Activated naive CD4-positive, alpha-beta T cell treated with anti-CD3 and anti-CD28 coated beads, Interleukin-2, amount 10 ng/mL, durations not matched to agents 7 days and 5 days (primary cell): ENCODE measurements at regions not wholly inside any gene's neighbourhood (a gene's known extent, or its start where the extent isn't known, plus 50 kb on each side); places are given as distances from the start of the nearest gene placed in this dataset.
"Not testable (repeated sequence)": the region's sequence is repeated elsewhere in the genome, so short reads cannot be mapped to it uniquely, and the experiment has no call there.

Experiments
- CTCF ChIA-PET: fragments of 350-600 bp; sonication (Branson Sonifier 250); formaldehyde crosslinking; loops from one replicate; lab custom pipeline; 2021; ENCODE audit warnings: antibody characterized with exemption; lab: Charles Lee
- DNase-seq: peaks from one replicate; pipeline ENCODE4 v3.0.0-alpha.2; 2020
- H3K27ac Mint-ChIP-seq: one replicate; pipeline ENCODE4 v1.8.0; 2021; ENCODE audit warnings: mild to moderate bottlenecking, moderate library complexity, mixed read lengths
- H3K27me3 Mint-ChIP-seq: one replicate; pipeline ENCODE4 v1.8.0; 2021; ENCODE audit warnings: mild to moderate bottlenecking, mixed read lengths
- H3K36me3 Mint-ChIP-seq: one replicate; pipeline ENCODE4 v1.8.0; 2021; ENCODE audit warnings: mixed read lengths
- H3K4me1 Mint-ChIP-seq: one replicate; pipeline ENCODE4 v1.8.0; 2021; ENCODE audit warnings: mixed read lengths
- H3K4me3 Mint-ChIP-seq: one replicate; pipeline ENCODE4 v1.8.0; 2021; ENCODE audit warnings: mild to moderate bottlenecking, moderate library complexity, mixed read lengths
- H3K9me3 Mint-ChIP-seq: one replicate; pipeline ENCODE4 v1.8.0; 2021; ENCODE audit warnings: mixed read lengths

- H3K4me3 Mint-ChIP-seq: no peak overlapping the region
- H3K9me3 Mint-ChIP-seq: no peaks in the 10 kb centered on the region
- CTCF ChIA-PET: no interaction called here
- H3K4me1 Mint-ChIP-seq: no peaks in the 10 kb centered on the region
- no peaks in the 10 kb centered on the region for H3K36me3 Mint-ChIP-seq
- DNase-seq: no peak
- no peaks in the 10 kb centered on the region for H3K27me3 Mint-ChIP-seq
- H3K27ac Mint-ChIP-seq: no peak overlapping the region
These were observed 859.3 kb upstream of the AADAT start for GRCh38 chr4:170949084-170949483.

- CTCF ChIA-PET: no interaction called here
These were observed 850.4 kb upstream of the AADAT start for GRCh38 chr4:170940043-170940724.

GRCh38 chr4:170938588-170938987, 848.8 kb upstream of the AADAT start:
- no peak overlapping the region for H3K4me3 Mint-ChIP-seq
- H3K27me3 Mint-ChIP-seq: no peaks in the 10 kb centered on the region
- H3K4me1 Mint-ChIP-seq: no peaks in the 10 kb centered on the region
- no peak overlapping the region for H3K27ac Mint-ChIP-seq
- CTCF ChIA-PET: no interaction called here
- no peaks in the 10 kb centered on the region for H3K36me3 Mint-ChIP-seq
- H3K9me3 Mint-ChIP-seq: peaks cover 19% of the 10 kb centered on the region
- DNase-seq: no peak

More at GRCh38 chr4:170940043-170940724, 850.4 kb upstream of the AADAT start:
- H3K4me1 Mint-ChIP-seq: no peaks in the 10 kb centered on the region
- H3K9me3 Mint-ChIP-seq: peaks cover 19% of the 10 kb centered on the region
- H3K27ac Mint-ChIP-seq: no peak overlapping the region
- DNase-seq: no peak
- H3K27me3 Mint-ChIP-seq: no peaks in the 10 kb centered on the region
- no peaks in the 10 kb centered on the region for H3K36me3 Mint-ChIP-seq
- H3K4me3 Mint-ChIP-seq: no peak overlapping the region

- H3K4me1 Mint-ChIP-seq: no peaks in the 10 kb centered on the region
- CTCF ChIA-PET: no interaction called here
- H3K27ac Mint-ChIP-seq: no peak overlapping the region
- no peaks in the 10 kb centered on the region for H3K27me3 Mint-ChIP-seq
- no peaks in the 10 kb centered on the region for H3K9me3 Mint-ChIP-seq
- no peak for DNase-seq
- H3K4me3 Mint-ChIP-seq: no peak overlapping the region
- no peaks in the 10 kb centered on the region for H3K36me3 Mint-ChIP-seq
These were observed 841.6 kb upstream of the AADAT start for GRCh38 chr4:170931321-170931720.

GRCh38 chr4:170888660-170889059, 798.9 kb upstream of the AADAT start:
- Mint-ChIP-seq H3K27ac (no peak overlapping the region), H3K27me3 (no peaks in the 10 kb centered on the region), H3K4me1 (no peaks in the 10 kb centered on the region), H3K9me3 (no peaks in the 10 kb centered on the region), H3K36me3 (no peaks in the 10 kb centered on the region), H3K4me3 (no peak overlapping the region)
- CTCF ChIA-PET: no interaction called here
- DNase-seq: no peak

GRCh38 chr4:170887396-170887795, 797.6 kb upstream of the AADAT start:
- no peaks in the 10 kb centered on the region for H3K27me3 Mint-ChIP-seq
- H3K36me3 Mint-ChIP-seq: no peaks in the 10 kb centered on the region
- CTCF ChIA-PET: no interaction called here
- no peaks in the 10 kb centered on the region for H3K9me3 Mint-ChIP-seq
- no peaks in the 10 kb centered on the region for H3K4me1 Mint-ChIP-seq
- H3K27ac Mint-ChIP-seq: no peak overlapping the region
- H3K4me3 Mint-ChIP-seq: no peak overlapping the region
- DNase-seq: no peak

GRCh38 chr4:170884969-170885570, 795.3 kb upstream of the AADAT start:
- H3K27me3 Mint-ChIP-seq: no peaks in the 10 kb centered on the region
- H3K36me3 Mint-ChIP-seq: no peaks in the 10 kb centered on the region
- CTCF ChIA-PET: no interaction called here
- DNase-seq: no peak
- no peak overlapping the region for H3K27ac Mint-ChIP-seq
- H3K9me3 Mint-ChIP-seq: peaks cover 5% of the 10 kb centered on the region
- H3K4me1 Mint-ChIP-seq: no peaks in the 10 kb centered on the region
- no peak overlapping the region for H3K4me3 Mint-ChIP-seq

GRCh38 chr4:170881646-170882045, 791.9 kb upstream of the AADAT start:
- H3K4me3 Mint-ChIP-seq, H3K27me3 Mint-ChIP-seq, H3K27ac Mint-ChIP-seq, DNase-seq, H3K4me1 Mint-ChIP-seq, CTCF ChIA-PET, H3K36me3 Mint-ChIP-seq, H3K9me3 Mint-ChIP-seq: not testable (repeated sequence)

- H3K27ac Mint-ChIP-seq: no peak overlapping the region
- no peak overlapping the region for H3K4me3 Mint-ChIP-seq
- DNase-seq: no peak
- no peaks in the 10 kb centered on the region for H3K27me3 Mint-ChIP-seq
- H3K36me3 Mint-ChIP-seq: no peaks in the 10 kb centered on the region
- CTCF ChIA-PET: no interaction called here
- no peaks in the 10 kb centered on the region for H3K9me3 Mint-ChIP-seq
- H3K4me1 Mint-ChIP-seq: no peaks in the 10 kb centered on the region
These were observed 786.1 kb upstream of the AADAT start for GRCh38 chr4:170875868-170876267.

GRCh38 chr4:170872794-170873193, 783.0 kb upstream of the AADAT start:
- Mint-ChIP-seq H3K27ac (no peak overlapping the region), H3K4me3 (no peak overlapping the region), H3K27me3 (no peaks in the 10 kb centered on the region), H3K36me3 (no peaks in the 10 kb centered on the region), H3K9me3 (no peaks in the 10 kb centered on the region), H3K4me1 (no peaks in the 10 kb centered on the region)
- no peak for DNase-seq
- CTCF ChIA-PET: no interaction called here

- no peaks in the 10 kb centered on the region for H3K4me1 Mint-ChIP-seq
- no peak overlapping the region for H3K27ac Mint-ChIP-seq
- no peaks in the 10 kb centered on the region for H3K36me3 Mint-ChIP-seq
- H3K27me3 Mint-ChIP-seq: no peaks in the 10 kb centered on the region
- CTCF ChIA-PET: no interaction called here
- no peaks in the 10 kb centered on the region for H3K9me3 Mint-ChIP-seq
- DNase-seq: no peak
- no peak overlapping the region for H3K4me3 Mint-ChIP-seq
These were observed 778.4 kb upstream of the AADAT start for GRCh38 chr4:170868170-170868569.

- no peak overlapping the region for H3K4me3 Mint-ChIP-seq
- H3K36me3 Mint-ChIP-seq: no peaks in the 10 kb centered on the region
- H3K27me3 Mint-ChIP-seq: no peaks in the 10 kb centered on the region
- CTCF ChIA-PET: interaction anchor here (2.7 kb wide), 1 partner anchor 594 kb away, joined by 13 read pairs; no protein-coding TSS in a partner anchor
- H3K27ac Mint-ChIP-seq: no peak overlapping the region
- no peak for DNase-seq
- peaks cover 7% of the 10 kb centered on the region for H3K9me3 Mint-ChIP-seq
- H3K4me1 Mint-ChIP-seq: no peaks in the 10 kb centered on the region
These were observed 764.3 kb upstream of the AADAT start for GRCh38 chr4:170854097-170854496.

GRCh38 chr4:170853422-170854021, 763.8 kb upstream of the AADAT start:
- H3K36me3 Mint-ChIP-seq: no peaks in the 10 kb centered on the region
- peak; percentile 24 for DNase-seq
- CTCF ChIA-PET: interaction anchor here (2.7 kb wide), 1 partner anchor 594 kb away, joined by 13 read pairs; no protein-coding TSS in a partner anchor

GRCh38 chr4:170849969-170850368, 760.2 kb upstream of the AADAT start:
- Mint-ChIP-seq H3K9me3 (peaks cover 4% of the 10 kb centered on the region), H3K4me3 (no peak overlapping the region), H3K4me1 (no peaks in the 10 kb centered on the region), H3K36me3 (no peaks in the 10 kb centered on the region), H3K27me3 (no peaks in the 10 kb centered on the region), H3K27ac (no peak overlapping the region)
- CTCF ChIA-PET: no interaction called here
- no peak for DNase-seq

More at GRCh38 chr4:170853422-170854021, 763.8 kb upstream of the AADAT start:
- Mint-ChIP-seq H3K4me1 (no peaks in the 10 kb centered on the region), H3K27me3 (no peaks in the 10 kb centered on the region), H3K27ac (no peak overlapping the region), H3K4me3 (no peak overlapping the region), H3K9me3 (peaks cover 7% of the 10 kb centered on the region)
